Non-pigmented ciliary epithelial cell (primary cell): ENCODE measurements at regions not wholly inside any gene's neighbourhood (a gene's known extent, or its start where the extent isn't known, plus 50 kb on each side); places are given as distances from the start of the nearest gene placed in this dataset.

Experiments used
- DNase-seq: peaks from one replicate; pipeline ENCODE4 v3.0.0-alpha.2; 2010; ENCODE audit warnings: low read depth

DNA sequence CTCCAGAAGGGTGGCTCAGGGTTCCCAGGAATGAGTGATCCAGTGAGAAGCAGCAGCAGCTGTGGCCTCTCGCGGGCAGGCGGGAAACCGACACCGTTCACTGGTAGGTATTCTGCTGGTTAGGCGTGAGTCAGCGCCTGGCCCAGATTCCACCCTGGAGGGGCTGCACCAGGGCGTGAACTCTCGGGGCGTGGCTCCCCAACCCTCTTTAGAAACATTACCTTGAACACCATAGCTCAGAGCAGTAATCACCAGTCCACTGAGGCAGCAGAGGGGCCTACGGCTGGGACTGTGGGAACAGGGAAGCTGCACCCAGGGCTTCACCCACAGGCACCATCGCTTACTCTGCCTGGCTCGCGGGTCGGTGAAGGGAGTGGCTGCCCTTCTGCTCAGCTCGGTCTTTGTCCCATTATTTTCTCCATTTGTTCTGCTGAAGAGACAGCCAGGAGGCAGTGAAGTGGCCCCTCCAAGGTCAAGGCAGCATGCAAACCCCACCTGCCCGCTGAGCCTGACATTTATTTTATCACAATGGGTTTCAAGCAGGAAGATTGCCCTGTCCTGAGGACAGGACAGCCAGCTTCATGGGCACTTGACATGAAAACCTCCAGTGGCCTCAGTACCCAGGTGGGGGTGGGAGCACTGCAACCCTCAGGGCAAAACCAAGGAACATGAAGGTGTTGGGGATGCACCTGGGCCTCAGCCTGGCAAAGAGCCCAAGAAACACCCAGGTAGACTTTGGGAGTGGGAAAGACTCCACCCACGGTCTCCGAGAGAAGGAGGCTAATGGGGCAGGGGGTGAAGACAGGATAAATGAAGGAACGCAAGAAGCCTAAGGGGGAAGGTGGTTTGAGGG lies 51.0 kb upstream of the CD93 start:
- DNase-seq = no peak

- DNase-seq = no peak
Observed at GRCh38 chr20:23135449-23136420, 49.6 kb upstream of the CD93 start.
